Stimulated activated CD8-positive, alpha-beta memory T cell treated with anti-CD3 and anti-CD28 coated beads, Interleukin-7, amount 100 ng/mL, for 48 hours (primary cell): ENCODE measurements at regions not wholly inside any gene's neighbourhood (a gene's known extent, or its start where the extent isn't known, plus 50 kb on each side); places are given as distances from the start of the nearest gene placed in this dataset.

Experiments
- DNase-seq, 2 donors: peaks; one replicate each; pipeline ENCODE4 v3.0.0-alpha.2; 2020; ENCODE audit warnings: low read depth in 1 of 2; ENCODE audit errors: extremely low read depth in 1 of 2

DNA sequence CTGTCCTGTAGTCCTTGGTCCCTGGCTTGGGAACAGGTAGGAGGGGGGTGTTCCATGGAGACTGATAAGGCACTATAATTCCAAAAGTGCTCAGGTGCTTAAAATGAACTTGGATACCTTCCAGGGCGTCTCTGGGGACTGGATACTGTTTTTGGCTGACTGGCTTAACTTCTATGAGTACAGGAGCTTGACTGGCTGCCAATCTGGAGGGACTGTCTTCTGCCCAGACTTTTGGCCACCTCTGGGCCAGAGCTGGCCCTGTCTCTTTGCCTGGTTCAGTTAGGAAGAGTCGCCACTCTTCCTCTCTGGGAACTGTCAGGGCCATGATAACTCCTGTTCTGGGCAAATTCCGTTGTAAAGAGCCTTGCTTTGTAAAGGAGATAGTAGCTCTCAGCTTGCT lies 407.0 kb downstream of the TGFB2 start:
- DNase-seq, result no peak

DNA sequence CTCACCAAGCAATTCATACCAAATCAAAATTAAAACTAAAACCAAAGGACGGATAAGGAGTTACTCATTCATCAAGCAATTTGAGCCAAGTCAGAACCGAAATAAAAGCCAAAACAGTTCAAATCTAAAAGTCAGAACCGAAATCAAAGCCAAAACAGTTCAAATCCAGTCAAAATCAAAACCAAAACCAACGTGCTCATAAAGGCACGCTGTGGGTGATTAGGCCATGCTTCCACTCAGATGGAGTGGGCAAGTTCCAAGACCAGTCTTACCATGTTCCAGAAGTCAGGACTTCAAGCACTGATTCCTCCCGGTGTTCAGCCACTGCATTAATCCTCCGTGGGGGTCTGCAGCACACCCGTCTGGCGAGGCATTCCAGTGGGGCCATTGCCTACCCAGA lies 409.3 kb downstream of the TGFB2 start:
- no peak for DNase-seq

DNA sequence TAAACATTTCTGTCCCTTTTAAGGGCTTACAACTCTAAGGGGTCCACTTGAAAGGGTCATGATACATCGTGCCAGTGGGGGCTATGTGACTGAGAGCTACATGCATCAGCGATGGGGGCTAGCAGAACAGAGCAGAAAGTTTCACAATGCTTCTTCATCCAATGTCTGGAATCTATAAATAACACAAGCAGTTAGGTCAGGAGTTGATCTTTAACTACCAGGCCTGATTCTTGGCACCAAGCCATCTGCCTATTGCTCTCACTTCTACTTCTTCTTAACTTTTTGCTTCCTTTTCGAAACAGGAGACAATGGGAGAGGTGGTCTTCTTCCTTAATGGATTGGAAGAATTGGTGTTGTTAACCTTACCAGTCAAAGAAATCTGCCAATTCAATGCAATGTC lies 410.0 kb downstream of the TGFB2 start:
- no peak for DNase-seq

DNA sequence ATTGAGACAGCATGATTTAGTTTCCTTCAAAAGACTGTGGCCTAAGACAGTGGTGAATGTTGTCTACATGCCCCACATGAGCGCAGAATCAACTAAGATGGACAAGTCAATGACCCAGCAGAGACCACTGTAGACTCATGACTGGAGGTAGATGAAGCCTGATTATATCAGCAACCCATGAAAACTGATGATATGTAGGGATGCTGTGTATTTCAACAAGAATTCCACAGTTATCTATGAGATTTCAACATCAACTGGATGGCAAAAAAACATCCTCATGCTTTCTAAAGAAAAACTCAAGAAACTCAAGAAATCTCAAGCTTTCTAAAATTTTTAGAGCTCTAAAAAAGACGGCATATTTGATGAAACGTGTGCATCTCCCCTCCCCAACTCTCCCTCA lies 413.9 kb upstream of the LYPLAL1 start:
- no peak for DNase-seq

DNA sequence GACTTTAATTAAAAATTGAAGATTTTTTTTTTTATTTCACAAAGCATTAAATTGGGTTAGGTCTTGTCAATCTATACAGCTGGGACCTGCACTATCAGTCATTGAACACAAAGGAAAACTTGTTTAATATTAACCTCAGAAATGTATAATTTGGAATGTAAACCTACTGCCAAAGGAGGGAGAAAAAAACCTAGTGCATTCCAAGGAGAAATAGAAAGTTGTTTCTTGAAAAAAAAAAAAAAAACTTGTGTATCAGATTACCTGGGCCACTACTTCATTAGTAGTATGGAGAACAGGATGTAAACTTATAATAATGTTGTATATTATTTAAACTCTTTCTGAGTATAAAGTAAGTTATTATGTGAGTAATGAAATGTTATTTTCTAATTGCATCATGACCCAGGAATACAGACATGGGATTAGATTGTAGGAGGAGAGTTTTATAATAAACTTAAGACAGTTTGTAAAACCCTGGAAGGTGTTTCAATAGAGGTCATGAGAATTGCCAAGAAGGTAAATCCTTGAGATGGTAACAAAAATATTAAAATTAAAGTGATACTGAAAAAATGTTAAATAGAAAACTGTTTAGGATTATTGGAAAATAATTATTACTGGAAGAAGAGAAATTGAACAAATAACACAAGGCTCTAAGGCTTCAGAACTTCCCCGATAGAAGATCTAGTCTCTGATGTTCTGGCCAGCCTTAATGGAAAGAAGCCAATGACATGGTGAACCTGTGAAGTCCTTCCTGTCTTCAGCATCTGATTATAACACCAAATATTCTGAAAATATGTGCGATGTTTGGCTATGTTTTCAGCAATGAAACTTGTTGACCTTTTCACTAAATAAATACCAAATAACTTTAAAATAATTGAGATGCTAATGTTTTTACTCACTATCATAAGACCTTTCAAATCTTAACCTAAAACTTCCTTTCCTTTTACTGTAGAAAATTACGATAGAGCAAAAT lies 412.8 kb upstream of the LYPLAL1 start:
- no peak for DNase-seq

DNA sequence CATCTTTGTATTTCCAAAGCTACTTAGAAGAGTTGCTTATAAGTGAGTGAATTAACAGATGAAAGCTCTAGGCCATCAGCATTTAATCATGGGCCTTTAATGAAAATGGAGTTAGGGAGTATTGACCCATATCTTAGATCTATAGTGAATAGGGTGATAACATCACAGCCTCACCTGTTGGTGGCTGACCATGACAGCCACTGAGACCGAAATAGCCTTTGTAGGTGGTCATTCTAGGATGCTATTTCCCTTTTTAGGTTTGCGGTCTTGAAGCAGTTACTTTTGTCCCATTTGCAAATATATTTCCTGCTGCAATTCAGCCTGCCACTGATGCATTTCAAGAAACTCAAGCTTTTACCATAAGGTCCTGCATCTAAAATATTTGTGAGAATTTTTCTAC lies 410.1 kb upstream of the LYPLAL1 start:
- no peak for DNase-seq

DNA sequence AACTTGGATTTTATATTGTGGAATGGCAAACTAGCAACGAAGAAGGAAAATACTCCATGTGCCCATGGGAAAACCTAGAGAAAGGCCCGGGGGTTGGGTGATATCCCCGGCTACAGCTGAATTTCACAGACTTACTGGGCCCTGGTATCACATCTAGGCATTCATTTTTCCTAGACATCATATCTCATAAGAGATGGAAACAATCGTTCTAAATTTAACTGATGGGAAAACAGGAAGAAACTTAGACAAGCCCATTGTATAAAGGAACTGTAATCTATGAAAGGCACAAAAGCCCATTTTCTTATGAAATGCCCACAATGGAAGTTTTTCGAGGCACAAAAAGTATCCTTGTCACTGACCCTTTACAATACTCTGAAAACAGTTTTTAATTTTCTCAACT lies 407.9 kb upstream of the LYPLAL1 start:
- no peak for DNase-seq

DNA sequence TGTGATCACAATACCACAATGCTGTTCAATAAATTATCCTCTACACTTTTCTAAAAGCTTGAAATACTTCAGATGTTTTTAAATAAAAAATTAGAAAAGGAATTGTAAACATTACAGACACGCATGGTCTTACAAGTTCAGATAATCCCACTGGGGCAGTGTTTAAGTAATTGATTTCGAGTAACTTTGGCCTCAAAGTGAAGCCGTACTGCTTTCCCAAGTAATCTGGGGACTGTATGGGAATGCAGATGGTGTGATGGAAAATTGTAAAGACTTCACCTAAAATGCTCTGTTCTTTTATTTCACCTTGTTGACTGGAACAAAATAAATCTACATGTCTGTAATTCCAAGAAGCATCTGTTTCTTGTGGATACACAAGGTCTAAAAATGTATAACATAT lies 401.7 kb upstream of the LYPLAL1 start:
- DNase-seq, result no peak

DNA sequence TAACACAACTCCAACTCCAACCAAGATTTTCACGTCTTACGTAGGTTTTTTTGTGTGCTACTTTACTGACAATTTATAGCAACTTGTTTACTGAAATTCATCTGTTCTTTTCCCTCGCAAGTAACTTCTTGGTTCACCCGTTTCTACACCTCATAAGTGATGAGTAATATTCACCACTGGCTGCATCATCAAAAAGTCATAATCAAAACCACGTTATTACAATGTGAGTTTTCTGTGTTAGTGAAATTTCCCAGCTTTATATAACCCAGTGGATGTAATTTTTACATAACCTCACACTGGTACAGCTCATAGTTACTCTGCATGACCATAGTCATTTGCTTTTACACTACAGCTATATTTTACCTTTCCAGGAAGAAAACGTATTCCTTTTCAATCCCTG lies 401.1 kb upstream of the LYPLAL1 start:
- DNase-seq, result no peak

DNA sequence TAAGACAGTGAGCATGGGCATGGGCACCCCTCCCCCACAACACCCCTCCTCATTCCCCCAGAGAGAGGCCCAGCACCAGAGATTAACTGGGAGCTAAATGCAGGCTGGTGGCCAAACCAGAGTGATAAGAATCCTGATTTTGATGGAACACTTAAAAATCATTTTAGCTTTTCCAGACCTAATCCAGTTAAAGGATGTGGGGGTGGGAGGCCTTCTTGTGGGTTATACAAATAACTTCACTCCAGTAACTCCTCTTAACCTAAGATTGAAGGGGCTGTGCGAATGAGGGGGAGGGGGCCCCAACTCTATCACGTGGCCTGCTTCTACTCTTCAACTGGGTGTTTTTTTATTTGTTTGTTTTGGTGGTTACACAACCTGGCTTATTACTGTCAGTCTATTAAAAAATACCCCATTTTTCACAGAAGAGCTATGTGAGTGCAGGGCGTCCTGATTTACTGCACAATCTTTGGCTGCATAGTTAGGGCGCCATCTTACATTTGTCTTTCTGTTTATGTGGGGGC lies 398.1 kb upstream of the LYPLAL1 start:
- no peak for DNase-seq

DNA sequence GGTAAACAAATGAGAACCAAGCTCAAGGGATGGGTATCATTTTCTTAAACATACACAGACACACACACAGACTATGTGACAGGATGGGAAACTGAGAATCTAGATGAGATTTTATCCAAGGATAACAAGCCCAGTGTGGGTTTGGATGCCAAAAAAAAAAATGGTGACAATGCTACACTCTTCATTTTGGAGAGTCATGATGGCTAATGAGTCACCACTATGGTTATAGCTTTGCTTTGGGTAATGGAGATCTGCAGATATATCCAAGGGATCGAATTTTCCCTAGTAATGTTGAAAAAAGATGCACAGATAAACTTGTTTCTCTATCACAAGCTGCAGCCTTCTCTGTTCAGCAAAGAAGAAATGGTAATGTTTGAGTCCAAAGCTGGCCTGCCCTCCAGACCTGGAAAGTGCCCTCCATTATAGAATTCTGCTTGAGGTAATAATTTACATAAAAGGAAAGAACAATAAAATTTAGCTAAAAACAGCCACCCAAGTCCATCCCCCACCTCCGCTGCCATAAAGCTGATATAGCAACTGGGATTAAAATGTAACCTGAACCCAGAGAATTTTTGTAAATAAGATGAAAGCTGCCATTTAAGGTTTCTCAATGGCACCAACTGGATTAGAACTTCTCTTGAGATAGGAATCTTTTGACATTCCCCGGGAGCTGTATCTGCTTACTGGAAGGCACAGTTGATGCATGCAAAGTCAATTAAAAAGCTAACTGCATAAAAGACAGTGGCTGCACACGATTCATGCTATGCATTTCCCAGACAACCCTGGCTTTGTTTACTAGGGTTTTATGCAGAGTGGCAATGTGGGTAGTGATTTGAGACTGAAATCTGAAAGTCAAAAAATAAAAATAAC lies 395.2 kb upstream of the LYPLAL1 start:
- DNase-seq, result no peak

DNA sequence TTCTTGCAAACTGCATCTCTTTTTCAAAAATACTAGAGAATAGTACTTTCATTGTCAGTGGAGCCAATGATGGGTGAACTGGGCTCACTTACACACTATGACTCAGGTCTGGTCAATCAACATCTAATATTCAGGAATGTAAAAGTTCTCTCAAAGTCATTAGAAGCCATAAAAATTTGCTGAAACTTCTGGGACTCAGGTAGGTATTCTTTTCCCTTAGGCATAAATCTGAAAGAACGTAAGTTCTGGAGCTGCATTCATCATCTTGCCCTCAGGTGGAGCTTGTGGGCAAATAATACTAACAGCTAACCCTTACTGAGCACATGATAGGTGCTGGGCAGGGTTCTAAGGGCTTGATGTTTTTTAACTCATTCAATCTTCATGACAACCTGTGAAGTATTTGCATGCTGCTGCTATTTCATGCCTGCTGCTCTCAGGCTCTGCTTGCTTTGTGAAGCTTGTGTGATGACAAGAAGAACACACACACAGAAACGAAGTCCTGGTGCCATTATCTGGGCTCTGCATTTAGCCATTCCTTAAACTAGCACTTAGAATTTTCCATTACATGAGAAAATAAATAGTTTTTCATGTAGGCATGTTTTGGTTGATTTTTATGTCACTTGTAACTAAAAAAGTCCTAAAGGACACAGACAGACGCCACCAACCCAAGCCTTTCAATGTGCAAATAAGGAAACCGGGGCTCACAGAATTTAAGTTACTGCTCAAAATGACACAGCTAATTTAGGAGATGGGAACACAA lies 394.2 kb upstream of the LYPLAL1 start:
- no peak for DNase-seq

DNA sequence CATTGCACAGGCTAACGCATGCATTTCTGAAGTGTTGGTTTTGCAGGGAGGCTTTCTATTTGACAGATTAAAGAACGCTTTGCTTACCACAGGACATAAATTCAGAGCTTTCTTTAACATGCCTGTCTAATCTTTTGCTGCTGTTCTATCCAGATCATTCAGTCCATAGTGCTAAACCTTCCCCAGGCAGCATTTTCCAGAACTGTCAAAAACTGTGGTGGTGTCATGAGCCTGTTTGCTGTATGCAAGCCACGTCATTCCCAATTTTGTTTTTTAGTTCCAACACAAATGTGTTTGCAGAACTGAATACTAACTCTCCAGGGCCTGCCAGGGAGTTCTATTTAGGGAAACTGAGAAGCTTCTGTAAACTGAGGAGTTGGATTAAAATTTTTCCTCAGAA lies 390.5 kb upstream of the LYPLAL1 start:
- no peak for DNase-seq

DNA sequence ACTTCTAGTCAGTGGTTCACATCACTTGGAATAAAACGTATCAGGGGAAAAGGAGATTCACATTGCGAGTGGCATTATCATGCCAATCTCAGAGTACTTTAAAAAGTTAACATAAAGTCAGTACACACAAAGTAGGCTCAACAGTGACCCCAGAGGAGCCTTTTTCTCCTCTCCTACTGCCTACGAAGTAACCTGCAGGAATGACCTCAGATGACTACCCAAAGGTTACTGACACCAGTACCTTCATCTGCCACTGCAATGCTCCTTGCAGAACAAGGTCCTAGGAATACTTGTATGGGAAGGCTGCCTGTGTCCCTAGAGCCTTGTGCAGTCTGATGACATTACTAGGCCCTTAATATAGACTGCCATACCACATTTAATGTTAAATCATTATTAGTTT lies 389.8 kb upstream of the LYPLAL1 start:
- no peak for DNase-seq

DNA sequence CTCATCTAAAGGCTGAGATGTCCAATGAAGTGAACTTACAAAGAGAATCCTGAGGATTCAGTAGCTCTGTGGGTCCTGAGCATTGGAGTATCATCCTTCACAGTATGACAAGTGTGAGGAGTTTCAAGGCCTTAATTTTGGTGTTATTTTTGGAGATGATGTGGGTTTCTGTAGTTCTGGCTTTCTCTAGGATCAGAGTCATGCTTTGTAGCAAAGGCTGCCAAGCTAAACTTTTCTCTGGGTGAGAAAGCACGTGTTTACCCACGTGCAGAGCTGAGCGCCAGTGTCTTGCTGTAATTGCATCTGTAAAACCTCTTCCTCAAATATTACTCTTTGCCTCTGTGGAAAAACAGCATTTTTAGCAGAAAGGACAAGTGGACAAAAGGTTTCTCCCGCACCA lies 387.8 kb upstream of the LYPLAL1 start:
- DNase-seq, result no peak

DNA sequence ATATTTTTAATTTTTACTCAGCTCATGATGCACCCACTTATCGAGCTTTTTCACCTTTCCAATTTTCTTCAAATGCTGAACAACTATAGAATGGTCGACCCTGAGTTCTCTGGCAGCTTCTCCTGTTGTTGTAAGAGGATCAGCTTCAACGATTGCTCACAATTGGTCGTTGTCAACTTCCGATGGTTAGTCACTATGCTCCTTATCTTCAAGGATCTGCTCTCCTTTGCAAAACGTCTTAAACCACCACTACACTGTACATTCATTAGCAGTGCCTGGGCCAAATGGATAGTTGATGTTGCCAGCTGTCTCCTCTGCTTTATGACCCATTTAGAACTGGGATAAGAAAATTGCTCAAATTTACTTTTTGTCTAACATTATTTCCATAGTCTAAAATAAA lies 385.9 kb upstream of the LYPLAL1 start:
- DNase-seq, result no peak

DNA sequence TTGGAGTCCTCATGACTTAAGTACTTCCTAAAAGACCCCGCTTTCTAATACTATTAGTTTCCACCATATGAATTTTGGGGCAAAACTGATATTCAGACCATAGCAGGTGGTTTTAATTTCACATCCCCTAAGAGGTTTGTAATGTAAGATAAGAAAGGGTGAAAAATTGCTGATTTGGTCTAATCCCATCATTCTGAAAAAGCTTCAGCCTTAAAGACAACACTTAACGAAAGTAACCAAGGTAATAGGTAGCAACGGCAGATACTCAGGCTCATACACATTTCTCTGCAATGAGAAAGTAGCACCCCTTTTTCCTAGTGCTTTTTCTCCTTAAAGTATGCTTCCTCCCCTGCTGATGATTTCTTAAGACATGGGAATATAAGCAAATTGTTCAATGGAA lies 376.9 kb upstream of the LYPLAL1 start:
- no peak for DNase-seq

DNA sequence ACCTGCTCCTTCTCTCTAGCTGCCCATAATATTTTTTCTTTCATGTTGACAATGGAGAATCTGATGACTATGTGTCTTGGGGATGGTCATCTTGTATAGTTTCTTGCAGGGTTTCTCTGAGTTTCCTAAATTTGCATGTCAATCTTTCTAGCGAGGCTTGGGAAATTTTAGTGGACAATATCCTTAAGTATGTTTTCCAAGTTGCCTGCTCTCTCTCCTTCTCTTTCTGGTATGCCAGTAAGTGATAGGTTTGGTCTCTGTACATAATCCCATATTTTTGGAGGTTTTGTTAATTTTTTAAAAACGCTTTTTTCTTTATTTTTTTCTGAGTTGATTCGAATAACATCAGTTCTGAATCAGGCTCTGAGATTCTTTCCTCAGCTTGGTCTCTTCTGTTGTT lies 370.9 kb upstream of the LYPLAL1 start:
- no peak for DNase-seq

DNA sequence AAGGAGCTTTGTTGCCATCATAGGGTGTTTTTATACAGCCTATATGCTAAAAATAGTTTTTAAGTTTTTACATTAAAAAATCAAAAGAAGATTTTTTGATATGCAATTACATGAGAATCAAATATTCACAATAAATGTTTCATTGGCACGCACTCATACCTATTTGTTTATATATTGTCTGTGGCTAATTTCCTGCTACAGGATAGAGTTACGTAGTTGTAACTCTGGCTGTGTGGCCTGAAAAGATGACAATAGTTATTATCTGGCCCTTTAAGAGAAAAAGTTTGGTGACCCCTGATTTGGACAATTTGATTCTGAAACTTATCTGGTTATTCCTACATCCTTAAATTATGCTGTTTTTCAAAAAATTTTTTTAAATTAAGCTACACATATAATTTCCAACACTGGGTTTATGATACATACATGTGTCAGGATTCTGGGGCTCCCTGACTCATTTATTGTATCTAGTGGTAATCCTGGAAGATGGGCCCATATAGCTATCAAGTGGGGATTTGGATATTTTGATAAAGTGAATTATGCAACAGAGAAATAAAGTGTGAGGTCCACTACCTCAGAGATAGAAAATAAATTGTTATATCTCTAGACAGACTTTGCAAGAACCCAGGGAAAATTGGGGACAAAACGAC lies 370.2 kb upstream of the LYPLAL1 start:
- DNase-seq, result no peak

DNA sequence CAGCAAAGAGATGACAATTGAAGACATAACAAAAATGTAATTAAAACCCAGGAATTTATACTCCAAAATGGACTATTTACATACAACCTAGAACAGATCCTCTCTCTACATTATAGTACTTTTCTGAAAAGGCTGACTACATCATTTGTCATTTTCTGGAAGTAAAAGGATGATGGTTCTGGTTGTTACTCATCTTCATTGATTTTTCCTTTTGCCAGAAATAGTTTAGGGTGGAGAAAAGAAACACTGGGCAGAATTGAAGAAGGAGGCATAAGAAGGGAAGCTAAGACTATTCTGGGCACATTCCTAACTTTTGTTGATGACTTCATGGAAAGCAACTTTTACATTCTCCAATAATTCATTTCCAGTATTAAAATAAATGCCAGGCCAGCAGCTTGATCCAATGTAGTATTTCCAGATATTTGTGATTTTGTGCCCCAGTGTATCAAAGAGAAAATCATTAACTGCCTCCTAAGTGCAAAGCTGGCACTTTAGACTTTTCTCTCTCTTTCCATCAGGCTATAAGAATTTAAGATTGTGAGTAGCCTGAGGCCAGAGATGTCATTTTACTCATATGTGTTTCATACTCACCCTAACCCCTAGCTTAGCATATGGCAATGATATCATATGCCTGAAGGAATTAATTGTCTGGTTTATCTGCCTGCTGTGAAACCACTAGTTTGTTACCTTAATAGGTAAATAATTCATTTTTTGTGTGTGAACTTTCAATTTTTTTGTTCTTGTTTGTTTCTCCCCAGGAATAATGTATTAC lies 369.5 kb upstream of the LYPLAL1 start:
- no peak for DNase-seq
